Hepatocyte (in vitro differentiated cells): ENCODE measurements at regions not wholly inside any gene's neighbourhood (a gene's known extent, or its start where the extent isn't known, plus 50 kb on each side); places are given as distances from the start of the nearest gene placed in this dataset.

Experiments
- EZH2 ChIP-seq: fragments of 200-600 bp; sonication (generic); IDR thresholded peaks from 2 replicates; pipeline ENCODE4 v1.6.1; 2016; ENCODE audit warnings: antibody characterized with exemption, mild to moderate bottlenecking, borderline replicate concordance
- EZH2phosphoT487 ChIP-seq: fragments of 200-600 bp; sonication (generic); IDR thresholded peaks from one replicate; pipeline ENCODE4 v1.6.1; 2018; ENCODE audit warnings: antibody characterized with exemption, mild to moderate bottlenecking, low read depth, moderate library complexity; ENCODE audit not compliant: unreplicated experiment, severe bottlenecking
- TF ChIP-seq, protein P1 (sequence below): fragments of 200-600 bp; sonication (generic); IDR thresholded peaks from 2 replicates; pipeline ENCODE4 v1.5.1; 2016; ENCODE audit warnings: antibody characterized with exemption, mild to moderate bottlenecking; ENCODE audit not compliant: poor library complexity

DNA sequence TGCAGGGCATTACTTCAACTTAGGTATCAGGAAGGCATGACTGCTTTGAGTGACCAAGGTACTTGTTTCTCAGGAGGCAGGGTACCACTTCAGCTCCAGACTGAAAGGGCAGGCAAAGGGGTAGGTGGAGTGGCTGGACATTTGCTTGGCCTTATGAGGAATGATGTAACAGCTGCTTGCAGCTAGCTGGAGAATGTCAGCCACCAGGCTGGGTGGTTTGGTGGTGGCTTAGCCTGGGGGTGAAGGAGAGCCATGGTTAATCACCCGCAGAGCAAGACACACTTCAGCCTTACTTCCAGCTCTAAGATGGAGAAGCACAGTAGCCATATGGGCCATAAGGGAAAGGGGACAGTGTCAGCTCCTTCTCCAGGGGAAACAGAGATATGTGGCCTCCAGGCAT, 146.1 kb downstream of the APIP start:
- TF ChIP-seq EZH2, result no peak
- TF ChIP-seq, protein P1, sequence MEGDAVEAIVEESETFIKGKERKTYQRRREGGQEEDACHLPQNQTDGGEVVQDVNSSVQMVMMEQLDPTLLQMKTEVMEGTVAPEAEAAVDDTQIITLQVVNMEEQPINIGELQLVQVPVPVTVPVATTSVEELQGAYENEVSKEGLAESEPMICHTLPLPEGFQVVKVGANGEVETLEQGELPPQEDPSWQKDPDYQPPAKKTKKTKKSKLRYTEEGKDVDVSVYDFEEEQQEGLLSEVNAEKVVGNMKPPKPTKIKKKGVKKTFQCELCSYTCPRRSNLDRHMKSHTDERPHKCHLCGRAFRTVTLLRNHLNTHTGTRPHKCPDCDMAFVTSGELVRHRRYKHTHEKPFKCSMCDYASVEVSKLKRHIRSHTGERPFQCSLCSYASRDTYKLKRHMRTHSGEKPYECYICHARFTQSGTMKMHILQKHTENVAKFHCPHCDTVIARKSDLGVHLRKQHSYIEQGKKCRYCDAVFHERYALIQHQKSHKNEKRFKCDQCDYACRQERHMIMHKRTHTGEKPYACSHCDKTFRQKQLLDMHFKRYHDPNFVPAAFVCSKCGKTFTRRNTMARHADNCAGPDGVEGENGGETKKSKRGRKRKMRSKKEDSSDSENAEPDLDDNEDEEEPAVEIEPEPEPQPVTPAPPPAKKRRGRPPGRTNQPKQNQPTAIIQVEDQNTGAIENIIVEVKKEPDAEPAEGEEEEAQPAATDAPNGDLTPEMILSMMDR, result no peak
- no peak for TF ChIP-seq EZH2phosphoT487
